HepG2 (cell line): ENCODE measurements at regions not wholly inside any gene's neighbourhood (a gene's known extent, or its start where the extent isn't known, plus 50 kb on each side); places are given as distances from the start of the nearest gene placed in this dataset.

Source experiments
- ARNT2 ChIP-seq: sonication (generic); formaldehyde crosslinking; IDR thresholded peaks from 2 replicates; pipeline ENCODE4 v1.8.0; 2022; ENCODE audit warnings: mild to moderate bottlenecking, low read depth, missing genetic modification reagents, moderate library complexity
- EP300 ChIP-seq, 3 experiments: sonication (generic) in 1 of 3; formaldehyde crosslinking in 1 of 3; IDR thresholded peaks; 2 replicates each; pipeline versions ENCODE4 v1.5.1 to v1.6.1; 2011 to 2020; ENCODE audit warnings: low read depth in 2 of 3, low read length in 2 of 3, borderline replicate concordance in 1 of 3, improper control_type of control experiment in 1 of 3, mild to moderate bottlenecking in 1 of 3, missing genetic modification reagents in 1 of 3, moderate library complexity in 1 of 3
- ETV5 ChIP-seq: IDR thresholded peaks from 2 replicates; pipeline ENCODE4 v1.6.1; 2018; ENCODE audit warnings: missing biosample characterization, missing genetic modification reagents, inconsistent platforms, borderline replicate concordance
- RFX3 ChIP-seq: IDR thresholded peaks from 2 replicates; pipeline ENCODE4 v1.6.1; 2016; ENCODE audit warnings: missing biosample characterization, missing genetic modification reagents
- RXRB ChIP-seq: IDR thresholded peaks from 2 replicates; pipeline ENCODE4 v1.6.1; 2016; ENCODE audit warnings: borderline replicate concordance, missing genetic modification reagents, missing compliant biosample characterization
- SP140L ChIP-seq: sonication (generic); formaldehyde crosslinking; IDR thresholded peaks from 2 replicates; pipeline ENCODE4 v1.4.0; 2020; ENCODE audit warnings: missing genetic modification reagents, borderline replicate concordance
- TOPORS ChIP-seq: sonication (generic); formaldehyde crosslinking; IDR thresholded peaks from 2 replicates; pipeline ENCODE4 v1.8.0; 2023; ENCODE audit warnings: mild to moderate bottlenecking, missing genetic modification reagents
- ZFYVE20 ChIP-seq: sonication (generic); formaldehyde crosslinking; IDR thresholded peaks from 2 replicates; pipeline ENCODE4 v1.8.0; 2023; ENCODE audit warnings: low read depth, mild to moderate bottlenecking, moderate library complexity, missing genetic modification reagents, borderline replicate concordance
- ZNF317 ChIP-seq: sonication (generic); formaldehyde crosslinking; IDR thresholded peaks from 2 replicates; pipeline ENCODE4 v1.5.0; 2020; ENCODE audit warnings: mild to moderate bottlenecking, missing genetic modification reagents
- ZNF550 ChIP-seq: sonication (generic); formaldehyde crosslinking; IDR thresholded peaks from 2 replicates; pipeline ENCODE4 v1.4.0; 2020; ENCODE audit warnings: mild to moderate bottlenecking, missing genetic modification reagents, borderline replicate concordance
- ZNF605 ChIP-seq: sonication (generic); formaldehyde crosslinking; IDR thresholded peaks from 2 replicates; pipeline ENCODE4 v1.8.0; 2022; ENCODE audit warnings: mild to moderate bottlenecking, missing genetic modification reagents
- ZNF616 ChIP-seq: sonication (generic); formaldehyde crosslinking; IDR thresholded peaks from 2 replicates; pipeline ENCODE4 v1.5.0; 2020; ENCODE audit warnings: low read depth, mild to moderate bottlenecking, missing genetic modification reagents
- TF ChIP-seq, protein P1 (sequence below): sonication (generic); formaldehyde crosslinking; IDR thresholded peaks from 2 replicates; pipeline ENCODE4 v1.4.0; 2020; ENCODE audit warnings: missing genetic modification reagents, borderline replicate concordance
- TF ChIP-seq, protein P2 (sequence below): sonication (generic); formaldehyde crosslinking; IDR thresholded peaks from 2 replicates; pipeline ENCODE4 v1.4.0; 2020; ENCODE audit warnings: mild to moderate bottlenecking, missing genetic modification reagents
- TF ChIP-seq, protein P3 (sequence below), 2 experiments: sonication (generic) in 1 of 2; formaldehyde crosslinking in 1 of 2; IDR thresholded peaks; 2 replicates each; pipeline versions ENCODE4 v1.4.0 to v1.6.1; 2018 to 2020; ENCODE audit warnings: missing genetic modification reagents in 2 of 2, borderline replicate concordance in 1 of 2, low read depth in 1 of 2, mild to moderate bottlenecking in 1 of 2, missing biosample characterization in 1 of 2
- TF ChIP-seq, protein P4 (sequence below): sonication (generic); formaldehyde crosslinking; IDR thresholded peaks from 2 replicates; pipeline ENCODE4 v1.9.0; 2021; ENCODE audit warnings: missing genetic modification reagents, mild to moderate bottlenecking, borderline replicate concordance
- TF ChIP-seq, protein P5 (sequence below): sonication (generic); formaldehyde crosslinking; IDR thresholded peaks from 2 replicates; pipeline ENCODE4 v1.9.0; 2022; ENCODE audit warnings: missing genetic modification reagents, mild to moderate bottlenecking, borderline replicate concordance

DNA sequence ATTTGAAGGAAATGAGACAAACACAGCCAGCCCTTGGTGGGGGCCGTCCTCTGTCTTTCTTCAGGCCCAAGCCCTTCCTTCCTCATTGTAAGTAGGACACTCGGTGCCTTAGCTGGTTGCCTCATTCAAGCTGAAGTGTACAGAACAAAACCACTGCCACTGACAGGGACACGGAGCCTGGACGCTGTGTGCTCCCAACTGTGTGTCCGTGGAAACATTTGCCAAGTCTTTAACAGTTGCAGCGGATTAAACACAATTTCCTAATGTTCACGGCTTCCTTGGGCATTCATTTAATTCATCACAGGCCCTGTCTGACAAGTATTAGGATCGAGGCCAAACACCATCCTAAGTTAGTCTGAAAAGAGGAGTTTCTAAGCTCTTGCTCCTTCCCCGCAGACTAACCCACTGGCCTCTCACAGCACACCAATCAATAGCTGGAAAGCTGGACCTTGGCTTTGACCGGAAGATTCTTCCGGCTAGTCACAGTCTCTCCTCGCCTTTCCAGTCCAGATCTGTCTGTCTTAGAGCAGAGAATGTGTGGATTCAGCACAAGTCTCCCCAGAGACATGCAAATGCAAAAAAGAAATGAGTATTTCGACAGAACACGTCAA lies 68.7 kb upstream of the ACSL3 start (continued):
- 0 out of 4 replicates have a peak, but pooled peaks of 1 of the 2 experiments have one; percentile 7 for TF ChIP-seq EP300 (IDR thresholded peaks at IDR 0.05; ENCODE audit: low read depth in 2 of 2, low read length in 2 of 2)
- no peak for TF ChIP-seq EP300 (CRISPR knock-in tag; IDR thresholded peaks at IDR 0.05; ENCODE audit: borderline replicate concordance)
- no peak for TF ChIP-seq ZNF550 (CRISPR knock-in tag)
- peak; percentile 56; the same call in 1 of the 2 replicates for TF ChIP-seq ZNF605 (CRISPR knock-in tag)
- no peak for TF ChIP-seq ARNT2 (CRISPR knock-in tag)
- TF ChIP-seq TOPORS (CRISPR knock-in tag): no peak
- no peak for TF ChIP-seq ZNF616
- TF ChIP-seq RFX3 (CRISPR knock-in tag): no peak
- no peak for TF ChIP-seq RXRB (CRISPR knock-in tag)
- TF ChIP-seq, protein P1, sequence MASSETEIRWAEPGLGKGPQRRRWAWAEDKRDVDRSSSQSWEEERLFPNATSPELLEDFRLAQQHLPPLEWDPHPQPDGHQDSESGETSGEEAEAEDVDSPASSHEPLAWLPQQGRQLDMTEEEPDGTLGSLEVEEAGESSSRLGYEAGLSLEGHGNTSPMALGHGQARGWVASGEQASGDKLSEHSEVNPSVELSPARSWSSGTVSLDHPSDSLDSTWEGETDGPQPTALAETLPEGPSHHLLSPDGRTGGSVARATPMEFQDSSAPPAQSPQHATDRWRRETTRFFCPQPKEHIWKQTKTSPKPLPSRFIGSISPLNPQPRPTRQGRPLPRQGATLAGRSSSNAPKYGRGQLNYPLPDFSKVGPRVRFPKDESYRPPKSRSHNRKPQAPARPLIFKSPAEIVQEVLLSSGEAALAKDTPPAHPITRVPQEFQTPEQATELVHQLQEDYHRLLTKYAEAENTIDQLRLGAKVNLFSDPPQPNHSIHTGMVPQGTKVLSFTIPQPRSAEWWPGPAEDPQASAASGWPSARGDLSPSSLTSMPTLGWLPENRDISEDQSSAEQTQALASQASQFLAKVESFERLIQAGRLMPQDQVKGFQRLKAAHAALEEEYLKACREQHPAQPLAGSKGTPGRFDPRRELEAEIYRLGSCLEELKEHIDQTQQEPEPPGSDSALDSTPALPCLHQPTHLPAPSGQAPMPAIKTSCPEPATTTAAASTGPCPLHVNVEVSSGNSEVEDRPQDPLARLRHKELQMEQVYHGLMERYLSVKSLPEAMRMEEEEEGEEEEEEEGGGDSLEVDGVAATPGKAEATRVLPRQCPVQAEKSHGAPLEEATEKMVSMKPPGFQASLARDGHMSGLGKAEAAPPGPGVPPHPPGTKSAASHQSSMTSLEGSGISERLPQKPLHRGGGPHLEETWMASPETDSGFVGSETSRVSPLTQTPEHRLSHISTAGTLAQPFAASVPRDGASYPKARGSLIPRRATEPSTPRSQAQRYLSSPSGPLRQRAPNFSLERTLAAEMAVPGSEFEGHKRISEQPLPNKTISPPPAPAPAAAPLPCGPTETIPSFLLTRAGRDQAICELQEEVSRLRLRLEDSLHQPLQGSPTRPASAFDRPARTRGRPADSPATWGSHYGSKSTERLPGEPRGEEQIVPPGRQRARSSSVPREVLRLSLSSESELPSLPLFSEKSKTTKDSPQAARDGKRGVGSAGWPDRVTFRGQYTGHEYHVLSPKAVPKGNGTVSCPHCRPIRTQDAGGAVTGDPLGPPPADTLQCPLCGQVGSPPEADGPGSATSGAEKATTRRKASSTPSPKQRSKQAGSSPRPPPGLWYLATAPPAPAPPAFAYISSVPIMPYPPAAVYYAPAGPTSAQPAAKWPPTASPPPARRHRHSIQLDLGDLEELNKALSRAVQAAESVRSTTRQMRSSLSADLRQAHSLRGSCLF (CRISPR knock-in tag): no peak
- TF ChIP-seq ETV5 (CRISPR knock-in tag): peak; percentile 61
- TF ChIP-seq, protein P2, sequence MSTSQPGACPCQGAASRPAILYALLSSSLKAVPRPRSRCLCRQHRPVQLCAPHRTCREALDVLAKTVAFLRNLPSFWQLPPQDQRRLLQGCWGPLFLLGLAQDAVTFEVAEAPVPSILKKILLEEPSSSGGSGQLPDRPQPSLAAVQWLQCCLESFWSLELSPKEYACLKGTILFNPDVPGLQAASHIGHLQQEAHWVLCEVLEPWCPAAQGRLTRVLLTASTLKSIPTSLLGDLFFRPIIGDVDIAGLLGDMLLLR (CRISPR knock-in tag): no peak
- TF ChIP-seq, protein P3, sequence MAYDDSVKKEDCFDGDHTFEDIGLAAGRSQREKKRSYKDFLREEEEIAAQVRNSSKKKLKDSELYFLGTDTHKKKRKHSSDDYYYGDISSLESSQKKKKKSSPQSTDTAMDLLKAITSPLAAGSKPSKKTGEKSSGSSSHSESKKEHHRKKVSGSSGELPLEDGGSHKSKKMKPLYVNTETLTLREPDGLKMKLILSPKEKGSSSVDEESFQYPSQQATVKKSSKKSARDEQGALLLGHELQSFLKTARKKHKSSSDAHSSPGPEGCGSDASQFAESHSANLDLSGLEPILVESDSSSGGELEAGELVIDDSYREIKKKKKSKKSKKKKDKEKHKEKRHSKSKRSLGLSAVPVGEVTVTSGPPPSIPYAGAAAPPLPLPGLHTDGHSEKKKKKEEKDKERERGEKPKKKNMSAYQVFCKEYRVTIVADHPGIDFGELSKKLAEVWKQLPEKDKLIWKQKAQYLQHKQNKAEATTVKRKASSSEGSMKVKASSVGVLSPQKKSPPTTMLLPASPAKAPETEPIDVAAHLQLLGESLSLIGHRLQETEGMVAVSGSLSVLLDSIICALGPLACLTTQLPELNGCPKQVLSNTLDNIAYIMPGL (CRISPR knock-in tag; IDR thresholded peaks at IDR 0.05; ENCODE audit: borderline replicate concordance in 1 of 2, low read depth in 1 of 2): no peak
- no peak for TF ChIP-seq ZFYVE20
- TF ChIP-seq, protein P4, sequence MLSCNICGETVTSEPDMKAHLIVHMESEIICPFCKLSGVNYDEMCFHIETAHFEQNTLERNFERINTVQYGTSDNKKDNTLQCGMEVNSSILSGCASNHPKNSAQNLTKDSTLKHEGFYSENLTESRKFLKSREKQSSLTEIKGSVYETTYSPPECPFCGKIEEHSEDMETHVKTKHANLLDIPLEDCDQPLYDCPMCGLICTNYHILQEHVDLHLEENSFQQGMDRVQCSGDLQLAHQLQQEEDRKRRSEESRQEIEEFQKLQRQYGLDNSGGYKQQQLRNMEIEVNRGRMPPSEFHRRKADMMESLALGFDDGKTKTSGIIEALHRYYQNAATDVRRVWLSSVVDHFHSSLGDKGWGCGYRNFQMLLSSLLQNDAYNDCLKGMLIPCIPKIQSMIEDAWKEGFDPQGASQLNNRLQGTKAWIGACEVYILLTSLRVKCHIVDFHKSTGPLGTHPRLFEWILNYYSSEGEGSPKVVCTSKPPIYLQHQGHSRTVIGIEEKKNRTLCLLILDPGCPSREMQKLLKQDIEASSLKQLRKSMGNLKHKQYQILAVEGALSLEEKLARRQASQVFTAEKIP (CRISPR knock-in tag): no peak
- TF ChIP-seq SP140L (CRISPR knock-in tag): no peak
- TF ChIP-seq, protein P5, sequence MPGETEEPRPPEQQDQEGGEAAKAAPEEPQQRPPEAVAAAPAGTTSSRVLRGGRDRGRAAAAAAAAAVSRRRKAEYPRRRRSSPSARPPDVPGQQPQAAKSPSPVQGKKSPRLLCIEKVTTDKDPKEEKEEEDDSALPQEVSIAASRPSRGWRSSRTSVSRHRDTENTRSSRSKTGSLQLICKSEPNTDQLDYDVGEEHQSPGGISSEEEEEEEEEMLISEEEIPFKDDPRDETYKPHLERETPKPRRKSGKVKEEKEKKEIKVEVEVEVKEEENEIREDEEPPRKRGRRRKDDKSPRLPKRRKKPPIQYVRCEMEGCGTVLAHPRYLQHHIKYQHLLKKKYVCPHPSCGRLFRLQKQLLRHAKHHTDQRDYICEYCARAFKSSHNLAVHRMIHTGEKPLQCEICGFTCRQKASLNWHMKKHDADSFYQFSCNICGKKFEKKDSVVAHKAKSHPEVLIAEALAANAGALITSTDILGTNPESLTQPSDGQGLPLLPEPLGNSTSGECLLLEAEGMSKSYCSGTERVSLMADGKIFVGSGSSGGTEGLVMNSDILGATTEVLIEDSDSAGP: no peak
- TF ChIP-seq ZNF317 (CRISPR knock-in tag): no peak
